Muscle layer of duodenum (tissue), 2 donors: ENCODE measurements at regions not wholly inside any gene's neighbourhood (a gene's known extent, or its start where the extent isn't known, plus 50 kb on each side); places are given as distances from the start of the nearest gene placed in this dataset.

Source experiments
- H3K27ac ChIP-seq: one replicate; pipeline ENCODE4 v1.7.0; 2013; ENCODE audit warnings: mild to moderate bottlenecking, low read length
- H3K27me3 ChIP-seq: one replicate; pipeline ENCODE4 v1.7.0; 2013; ENCODE audit warnings: low read depth, mild to moderate bottlenecking, control low read depth, low read length
- H3K36me3 ChIP-seq, 2 donors: one replicate each; pipeline ENCODE4 v1.7.0; 2013; ENCODE audit warnings: low read length in 2 of 2, control low read depth in 1 of 2, mild to moderate bottlenecking in 1 of 2; ENCODE audit not compliant: insufficient read depth in 2 of 2, control insufficient read depth in 1 of 2
- H3K4me1 ChIP-seq, 2 donors: one replicate each; pipeline ENCODE4 v1.7.0; 2013; ENCODE audit warnings: low read length in 2 of 2, mild to moderate bottlenecking in 2 of 2, control low read depth in 1 of 2, moderate library complexity in 1 of 2; ENCODE audit not compliant: insufficient read depth in 2 of 2, control insufficient read depth in 1 of 2
- H3K4me3 ChIP-seq, 2 donors: one replicate each; pipeline ENCODE4 v1.7.0; 2013; ENCODE audit warnings: low read length in 2 of 2, low read depth in 1 of 2, mild to moderate bottlenecking in 1 of 2
- H3K9me3 ChIP-seq, 2 donors: one replicate each; pipeline ENCODE4 v1.7.0; 2013; ENCODE audit warnings: low read length in 2 of 2, control low read depth in 1 of 2, mild to moderate bottlenecking in 1 of 2; ENCODE audit not compliant: control insufficient read depth in 1 of 2
- donor health status: healthy.

GRCh38 chr9:119868694-119869093, 499.5 kb upstream of the BRINP1 start:
- Histone ChIP-seq H3K36me3 (no peaks in the 10 kb centered on the region), H3K27ac (no peak overlapping the region), H3K4me3 (no peak overlapping the region), H3K9me3 (no peaks in the 10 kb centered on the region), H3K4me1 (peaks cover 0 to 9% of the 10 kb centered on the region in 2 donors), H3K27me3 (no peaks in the 10 kb centered on the region)

- Histone ChIP-seq H3K4me3 (no peak overlapping the region), H3K27ac (no peak overlapping the region), H3K36me3 (no peaks in the 10 kb centered on the region), H3K27me3 (no peaks in the 10 kb centered on the region), H3K4me1 (no peaks in the 10 kb centered on the region), H3K9me3 (no peaks in the 10 kb centered on the region)
Measured at GRCh38 chr9:119861842-119862241, 492.6 kb upstream of the BRINP1 start.

- H3K4me1 ChIP-seq = no peaks in the 10 kb centered on the region
- H3K27me3 ChIP-seq = no peaks in the 10 kb centered on the region
- no peak overlapping the region for H3K27ac ChIP-seq
- no peaks in the 10 kb centered on the region for H3K9me3 ChIP-seq
- H3K36me3 ChIP-seq = no peaks in the 10 kb centered on the region
- H3K4me3 ChIP-seq = no peak overlapping the region
Measured at GRCh38 chr9:119859128-119859527, 489.9 kb upstream of the BRINP1 start.

DNA sequence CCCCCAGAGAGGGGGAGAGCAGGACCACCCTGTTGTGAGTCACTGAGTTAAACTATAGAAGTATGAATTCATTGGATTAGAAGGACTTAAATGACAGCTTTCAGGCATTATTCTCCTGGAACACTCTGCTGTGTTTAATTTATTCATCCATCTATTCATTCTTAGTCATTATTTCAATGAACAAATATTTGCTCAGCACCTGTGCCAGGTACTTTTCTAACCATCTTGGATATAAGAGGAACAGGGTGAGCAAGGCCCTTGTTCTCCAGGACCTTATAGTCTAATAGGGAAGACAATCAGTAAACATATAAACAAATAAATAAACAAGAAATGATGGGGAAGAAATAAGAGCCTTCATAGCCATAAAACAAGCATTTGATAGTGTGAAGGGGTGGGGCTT, 483.9 kb upstream of the BRINP1 start:
- Histone ChIP-seq H3K9me3 (no peaks in the 10 kb centered on the region), H3K36me3 (no peaks in the 10 kb centered on the region), H3K4me1 (no peaks in the 10 kb centered on the region), H3K27me3 (no peaks in the 10 kb centered on the region), H3K27ac (no peak overlapping the region), H3K4me3 (no peak overlapping the region)

DNA sequence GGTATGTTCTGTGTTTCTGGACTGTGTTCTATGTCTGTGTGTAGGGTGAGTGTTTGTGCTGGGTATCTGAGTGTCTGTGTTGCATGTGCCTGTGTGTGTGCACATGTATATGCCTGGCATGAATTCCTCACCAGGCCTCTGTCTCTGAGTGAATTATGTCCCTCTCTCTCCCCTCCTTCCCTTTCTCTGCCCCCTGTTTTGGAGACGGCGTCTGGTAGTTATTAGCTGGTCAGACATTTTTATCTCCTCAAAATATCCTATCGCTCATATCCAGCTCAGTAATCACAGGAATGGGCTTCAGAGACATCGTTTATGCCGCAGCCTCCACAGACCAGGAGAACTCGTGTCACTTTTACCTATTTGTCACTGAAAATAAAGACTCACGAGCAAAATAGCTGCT, 483.2 kb upstream of the BRINP1 start:
- H3K27ac ChIP-seq = no peak overlapping the region
- no peaks in the 10 kb centered on the region for H3K27me3 ChIP-seq
- H3K4me3 ChIP-seq = no peak overlapping the region
- no peaks in the 10 kb centered on the region for H3K36me3 ChIP-seq
- H3K4me1 ChIP-seq = no peaks in the 10 kb centered on the region
- no peaks in the 10 kb centered on the region for H3K9me3 ChIP-seq

DNA sequence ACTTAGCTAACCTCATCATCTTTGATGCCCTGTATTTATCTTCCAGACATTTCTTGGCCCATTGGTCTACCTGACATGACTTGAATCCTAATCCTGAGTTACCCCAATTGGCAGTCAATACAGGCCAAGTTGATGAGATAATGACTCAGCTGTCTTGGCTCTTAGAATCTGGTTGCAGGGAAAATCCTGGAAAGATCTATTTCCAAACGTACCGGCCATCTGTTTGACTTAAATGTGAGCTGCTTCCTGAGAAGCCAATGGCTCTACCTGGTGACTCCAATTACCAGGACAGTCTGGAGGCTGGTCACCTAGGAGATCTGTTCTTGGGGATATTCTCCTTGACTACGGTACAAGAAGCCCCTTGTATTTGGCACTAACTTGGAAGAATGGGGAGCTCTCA, 475.2 kb upstream of the BRINP1 start:
- peaks cover 0 to 8% of the 10 kb centered on the region in 2 donors for H3K4me1 ChIP-seq
- peaks cover 0 to 9% of the 10 kb centered on the region in 2 donors for H3K9me3 ChIP-seq
- no peaks in the 10 kb centered on the region for H3K27me3 ChIP-seq
- no peak overlapping the region for H3K4me3 ChIP-seq
- H3K27ac ChIP-seq = no peak overlapping the region
- H3K36me3 ChIP-seq = no peaks in the 10 kb centered on the region

DNA sequence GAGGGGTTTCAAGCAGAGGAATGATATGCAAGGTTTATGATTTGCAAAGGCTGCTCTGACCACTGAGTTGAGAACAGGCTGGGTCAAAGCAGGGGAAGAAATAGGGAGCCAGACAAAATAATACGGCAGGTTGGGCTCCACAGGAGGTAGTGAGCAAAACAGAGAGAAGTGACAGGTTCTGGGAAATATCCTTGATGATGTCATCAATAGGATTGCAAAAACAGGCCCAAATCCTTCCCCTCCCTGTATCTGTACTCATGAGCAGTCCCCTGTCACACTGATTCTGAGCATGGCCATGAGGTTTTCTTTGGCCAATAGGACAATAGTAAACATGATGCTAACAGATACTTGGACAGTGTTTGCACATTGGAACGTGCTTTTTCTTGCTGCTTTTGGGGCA, 471.8 kb upstream of the BRINP1 start:
- Histone ChIP-seq H3K9me3 (no peaks in the 10 kb centered on the region), H3K4me1 (peaks cover 0 to 8% of the 10 kb centered on the region in 2 donors), H3K27ac (no peak overlapping the region), H3K4me3 (no peak overlapping the region), H3K27me3 (no peaks in the 10 kb centered on the region), H3K36me3 (no peaks in the 10 kb centered on the region)

DNA sequence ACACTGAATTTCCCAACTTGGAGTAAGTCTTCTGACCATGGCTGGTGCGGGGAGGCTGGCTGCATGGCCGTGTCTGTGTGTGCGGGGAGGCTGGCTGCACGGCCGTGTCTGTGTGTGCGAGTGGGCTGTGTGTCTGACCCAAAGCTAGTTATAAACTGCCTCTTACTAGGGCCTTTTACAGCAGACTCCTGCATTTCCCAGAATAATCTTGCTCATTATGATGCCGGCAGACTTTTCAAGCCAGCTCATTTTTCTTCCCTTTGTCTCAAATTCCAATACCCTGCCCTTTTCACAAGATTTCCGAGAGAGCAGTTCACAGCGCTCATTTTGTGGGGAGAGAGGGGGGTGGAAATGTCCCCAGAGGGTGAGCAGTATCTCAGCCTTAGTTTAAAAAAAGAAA, 470.7 kb upstream of the BRINP1 start:
- peaks cover 0 to 8% of the 10 kb centered on the region in 2 donors for H3K4me1 ChIP-seq
- H3K4me3 ChIP-seq = no peak overlapping the region
- no peaks in the 10 kb centered on the region for H3K9me3 ChIP-seq
- no peaks in the 10 kb centered on the region for H3K27me3 ChIP-seq
- no peak overlapping the region for H3K27ac ChIP-seq
- H3K36me3 ChIP-seq = no peaks in the 10 kb centered on the region

DNA sequence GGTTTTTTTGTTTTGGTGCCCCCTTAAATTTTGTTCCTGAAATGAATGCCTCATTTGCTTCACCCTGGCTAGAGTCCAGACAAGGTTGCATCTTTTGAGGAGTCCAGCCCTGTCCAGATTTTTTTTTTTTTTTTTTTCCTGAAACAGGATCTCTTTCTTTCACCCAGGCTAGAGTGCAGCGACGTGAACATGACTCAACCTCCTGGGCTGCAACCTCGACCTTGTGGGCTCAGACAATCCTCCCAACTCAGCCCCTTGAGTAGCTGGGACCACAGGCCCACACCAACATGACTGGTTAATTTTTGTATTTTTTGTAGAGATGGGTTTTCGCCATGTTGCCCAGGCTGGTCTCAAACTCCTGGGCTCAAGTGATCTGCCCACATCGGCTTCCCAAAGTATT, 469.0 kb upstream of the BRINP1 start:
- Histone ChIP-seq H3K4me1 (peaks cover 0 to 8% of the 10 kb centered on the region in 2 donors), H3K9me3 (no peaks in the 10 kb centered on the region), H3K36me3 (no peaks in the 10 kb centered on the region), H3K27me3 (no peaks in the 10 kb centered on the region), H3K4me3 (no peak overlapping the region), H3K27ac (no peak overlapping the region)

DNA sequence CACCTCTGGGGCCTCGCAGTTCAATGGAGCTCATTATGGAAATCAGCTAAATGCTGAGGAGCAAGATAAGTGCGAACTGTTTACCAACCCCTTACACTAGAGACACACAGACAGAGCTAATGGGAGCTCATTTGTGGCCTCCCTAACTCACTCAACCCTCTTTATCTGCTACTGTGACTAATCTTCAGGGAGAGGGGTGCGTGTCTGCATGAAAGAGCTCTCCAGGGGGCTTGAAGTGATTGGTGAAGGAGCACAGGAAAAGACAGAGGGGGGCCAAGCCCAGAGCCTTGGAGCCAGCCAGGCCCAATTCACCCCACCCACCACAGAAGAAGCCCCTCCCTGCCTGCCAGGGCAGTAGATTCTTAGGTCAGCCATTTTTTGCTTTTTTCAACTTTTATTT, 466.8 kb upstream of the BRINP1 start:
- Histone ChIP-seq H3K4me1 (peaks cover 0 to 8% of the 10 kb centered on the region in 2 donors), H3K27me3 (no peaks in the 10 kb centered on the region), H3K36me3 (no peaks in the 10 kb centered on the region), H3K27ac (no peak overlapping the region), H3K4me3 (no peak overlapping the region), H3K9me3 (no peaks in the 10 kb centered on the region)

GRCh38 chr9:119834064-119834620, 464.9 kb upstream of the BRINP1 start:
- Histone ChIP-seq H3K4me3 (no peak overlapping the region), H3K27ac (no peak overlapping the region), H3K36me3 (no peaks in the 10 kb centered on the region), H3K4me1 (no peaks in the 10 kb centered on the region), H3K27me3 (no peaks in the 10 kb centered on the region), H3K9me3 (no peaks in the 10 kb centered on the region)

DNA sequence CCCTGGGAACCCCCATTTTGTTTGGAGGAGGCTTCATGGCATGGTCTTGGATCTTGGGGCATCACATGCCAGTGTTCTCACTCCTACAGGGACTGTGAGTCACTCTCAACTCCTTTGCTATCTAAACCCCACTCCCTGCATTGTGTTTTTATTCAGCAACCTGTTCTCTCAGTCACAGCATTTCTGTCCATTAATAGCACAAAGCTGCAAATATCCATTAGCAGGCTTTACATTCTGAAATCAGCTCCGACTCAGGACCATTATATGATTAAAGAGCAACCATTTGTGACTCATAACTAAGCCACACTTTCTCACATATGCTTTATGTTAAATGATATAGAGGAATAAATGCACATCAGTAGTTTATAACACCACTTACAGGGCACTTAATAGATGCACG, 462.1 kb upstream of the BRINP1 start:
- Histone ChIP-seq H3K4me3 (no peak overlapping the region), H3K27me3 (no peaks in the 10 kb centered on the region), H3K9me3 (no peaks in the 10 kb centered on the region), H3K36me3 (no peaks in the 10 kb centered on the region), H3K27ac (no peak overlapping the region), H3K4me1 (no peaks in the 10 kb centered on the region)
